ENCODE measurements at regions not wholly inside any gene's neighbourhood (a gene's known extent, or its start where the extent isn't known, plus 50 kb on each side); places are given as distances from the start of the nearest gene placed in this dataset.

- DNase-seq = no peak
Measured at GRCh38 chr10:131010965-131011575, 300.5 kb downstream of the TCERG1L start.

- DNase-seq = no peak
Measured at GRCh38 chr10:131011936-131012640, 299.4 kb downstream of the TCERG1L start.

- DNase-seq = no peak
Measured at GRCh38 chr10:131012641-131012985, 298.9 kb downstream of the TCERG1L start.

- no peak for DNase-seq
Measured at GRCh38 chr10:131013281-131013912, 298.1 kb downstream of the TCERG1L start.

GRCh38 chr10:131014271-131014670 lies 297.2 kb downstream of the TCERG1L start:
- no peak for DNase-seq

DNA sequence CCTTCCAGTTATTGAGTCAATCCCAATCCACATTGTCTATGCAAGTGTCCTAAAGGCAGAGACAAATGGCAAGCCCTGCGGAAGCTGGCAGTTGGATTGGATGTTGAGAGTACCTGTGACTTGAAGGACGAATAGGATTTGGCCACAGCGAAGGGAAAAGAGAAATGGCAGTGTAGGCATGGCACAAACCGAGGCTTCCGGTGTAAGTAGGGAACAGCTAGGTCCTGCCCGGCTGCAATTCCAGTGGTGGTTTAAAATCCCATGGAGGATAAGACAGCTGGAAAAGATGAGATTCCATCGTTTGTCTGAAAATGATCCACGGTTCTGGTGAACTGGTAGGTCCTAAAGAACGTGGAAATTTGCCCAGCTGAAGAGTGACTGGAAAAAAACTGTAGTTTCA lies 296.2 kb downstream of the TCERG1L start:
- DNase-seq = no peak

- DNase-seq = no peak
Measured at GRCh38 chr10:131016556-131016955, 295.0 kb downstream of the TCERG1L start.

DNA sequence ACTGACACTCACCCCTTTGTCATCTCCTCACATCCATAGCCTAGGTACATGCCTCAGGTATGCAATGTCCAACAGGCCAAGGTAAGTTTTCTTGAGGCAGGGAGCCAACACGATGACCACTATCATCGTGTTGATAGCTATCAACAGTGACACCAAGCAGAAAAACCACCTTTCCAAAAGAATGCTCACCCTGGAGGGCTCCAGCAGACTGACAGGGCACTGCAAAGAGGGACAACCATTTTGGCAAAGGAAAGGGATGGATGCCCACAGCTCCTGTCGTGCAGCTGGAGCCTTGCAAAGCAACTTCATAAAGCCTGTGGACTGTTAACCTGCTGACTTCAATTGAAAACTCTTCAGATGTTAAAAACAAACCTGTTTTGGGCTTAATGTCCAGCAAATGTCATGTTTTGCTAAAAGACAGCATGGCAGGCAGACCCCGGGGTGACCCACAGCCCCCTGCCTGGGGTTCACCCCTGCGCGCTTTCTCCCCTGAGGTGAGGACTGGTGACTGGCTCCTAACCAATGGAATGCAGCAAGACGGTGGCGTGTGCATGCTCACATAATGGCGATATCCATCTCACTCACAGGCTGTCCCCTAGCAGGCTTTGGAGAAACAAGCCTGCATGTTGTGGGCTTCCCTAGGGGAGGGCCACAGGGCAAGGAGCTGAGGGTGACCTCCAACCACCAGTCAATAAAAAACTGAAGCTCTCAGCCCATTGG lies 293.8 kb downstream of the TCERG1L start:
- DNase-seq = no peak

DNA sequence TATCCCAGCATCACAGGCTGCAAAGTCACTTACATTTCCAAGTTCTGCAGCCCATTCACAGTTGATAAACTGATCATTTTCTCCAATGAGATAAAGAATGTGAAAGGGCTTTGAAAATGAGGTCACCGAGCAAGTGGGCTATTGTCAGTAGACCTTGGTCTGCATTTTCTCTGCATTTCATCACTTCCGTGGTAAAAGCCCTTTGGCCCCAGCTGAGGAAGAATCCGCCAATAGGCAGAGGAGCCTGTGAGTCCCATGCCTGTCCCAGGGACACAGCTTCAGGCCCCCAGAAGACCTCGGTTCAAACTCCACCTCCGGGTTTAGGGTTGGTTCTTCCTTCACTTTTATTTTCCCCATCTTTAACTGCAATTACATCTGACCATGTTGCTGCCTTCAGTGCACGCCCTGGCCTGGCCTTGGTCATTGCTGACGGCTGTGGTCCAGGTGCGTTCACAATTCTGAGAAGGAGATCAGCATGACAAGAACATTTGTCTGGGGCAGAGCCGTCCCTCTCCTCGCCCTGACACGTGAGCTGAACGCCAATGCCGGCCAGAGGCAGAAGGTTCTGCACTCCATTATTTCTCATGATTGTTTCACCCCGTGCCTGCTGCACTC lies 292.5 kb downstream of the TCERG1L start:
- no peak for DNase-seq

DNA sequence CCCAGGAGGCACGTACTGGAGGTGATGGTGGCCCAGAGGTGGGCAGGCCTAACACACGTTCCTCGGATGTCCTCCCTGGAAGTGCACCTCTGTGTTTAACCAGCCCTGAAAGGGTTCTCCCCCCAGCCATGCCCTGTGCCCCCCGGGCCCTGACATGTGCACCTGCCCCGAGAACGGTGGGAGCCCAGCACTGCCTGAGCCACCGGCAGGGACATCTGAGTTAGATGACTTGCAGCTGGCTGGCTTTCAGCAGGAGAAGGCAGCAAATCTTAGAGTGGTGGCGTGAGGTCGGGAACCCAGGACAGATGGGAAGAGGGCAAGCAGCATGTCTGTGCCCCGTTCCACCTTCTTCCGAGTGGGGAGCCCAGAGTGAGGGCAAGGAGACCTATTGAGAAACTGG lies 291.8 kb downstream of the TCERG1L start:
- no peak for DNase-seq

DNA sequence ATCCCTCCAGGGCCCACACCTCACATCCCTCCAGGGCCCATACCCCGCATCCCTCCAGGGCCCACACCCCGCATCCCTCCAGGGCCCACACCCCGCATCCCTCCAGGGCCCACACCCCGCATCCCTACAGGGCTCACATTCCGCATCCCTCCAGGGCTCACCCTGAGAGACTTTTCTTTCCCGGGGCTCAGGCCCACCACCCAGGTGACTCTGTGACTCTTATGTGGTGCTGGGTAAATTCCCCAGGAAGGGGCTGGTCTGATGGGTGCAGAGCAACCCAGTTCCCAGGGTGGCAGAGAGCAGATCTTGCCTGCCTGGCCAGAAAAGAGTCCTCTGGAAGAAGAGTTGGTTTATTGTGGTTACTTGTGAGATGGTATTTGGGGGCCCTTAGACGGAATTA lies 290.7 kb downstream of the TCERG1L start:
- DNase-seq = no peak

DNA sequence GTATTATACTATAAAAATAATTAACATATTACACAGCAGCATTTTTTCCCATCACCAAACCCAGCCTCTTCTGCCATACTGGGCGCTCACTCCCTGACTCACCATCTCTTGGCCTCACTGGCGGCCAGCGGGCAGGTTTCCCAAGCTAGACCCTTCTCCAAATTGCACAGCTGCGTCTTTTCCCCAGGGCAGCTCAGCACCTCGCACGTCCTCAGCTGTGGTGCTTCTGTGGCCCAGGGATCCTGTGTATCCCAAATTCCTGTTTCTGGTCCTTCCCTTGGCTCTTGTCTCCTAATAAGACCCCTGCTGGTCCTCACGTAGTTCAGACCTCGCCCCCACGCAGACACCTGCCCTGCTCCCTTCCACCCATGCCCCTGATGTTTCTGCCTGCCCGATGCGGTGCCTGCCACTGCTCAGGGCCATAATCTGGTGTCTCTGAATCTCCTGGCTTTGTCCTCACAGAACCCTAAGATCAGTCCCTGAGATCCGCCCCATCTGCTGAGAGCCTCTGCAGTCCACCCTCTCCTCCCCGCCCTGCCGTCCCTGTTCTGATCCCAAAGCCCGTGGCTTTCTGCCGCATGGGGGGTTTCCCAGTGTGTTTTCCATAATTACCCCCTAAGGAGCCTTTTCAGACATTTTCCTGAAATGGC lies 290.1 kb downstream of the TCERG1L start:
- DNase-seq = no peak

DNA sequence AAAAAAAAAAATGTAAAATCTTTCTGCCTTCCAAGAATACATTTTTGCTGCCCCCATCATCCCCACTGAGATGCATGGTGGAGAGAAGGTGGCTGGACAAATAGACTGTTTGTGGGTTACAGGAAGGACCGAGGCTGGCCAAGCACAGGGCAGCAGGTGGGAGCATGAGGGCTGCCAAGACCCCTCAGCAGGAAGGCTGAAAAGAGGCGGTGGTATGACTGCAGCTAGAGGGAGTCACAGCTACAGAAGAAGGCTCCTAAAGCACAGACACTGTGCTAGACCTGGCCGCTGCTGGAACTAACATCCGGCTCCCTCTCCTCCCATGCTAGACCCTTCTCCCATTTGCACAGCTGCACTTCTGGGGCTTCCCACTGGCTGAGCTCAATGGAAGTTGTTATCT lies 289.6 kb downstream of the TCERG1L start:
- no peak for DNase-seq

DNA sequence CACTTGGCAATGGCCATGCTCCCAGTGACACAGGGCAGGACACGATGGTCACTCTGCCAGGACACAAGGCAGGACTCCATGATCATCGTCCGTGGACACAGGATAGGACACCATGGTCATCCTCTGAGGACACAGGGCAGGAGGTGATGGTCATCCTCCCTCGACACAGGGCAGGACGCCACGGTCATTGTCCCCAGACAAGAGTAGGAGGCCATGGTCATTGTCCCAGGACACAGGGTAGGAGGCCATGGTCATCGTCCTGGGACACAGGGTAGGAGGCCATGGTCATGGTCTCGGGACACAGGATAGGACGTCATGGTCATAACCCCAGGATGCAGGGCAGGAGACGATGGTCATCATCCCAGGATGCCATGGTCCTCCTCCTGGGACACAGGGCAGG lies 289.2 kb downstream of the TCERG1L start:
- no peak for DNase-seq

DNA sequence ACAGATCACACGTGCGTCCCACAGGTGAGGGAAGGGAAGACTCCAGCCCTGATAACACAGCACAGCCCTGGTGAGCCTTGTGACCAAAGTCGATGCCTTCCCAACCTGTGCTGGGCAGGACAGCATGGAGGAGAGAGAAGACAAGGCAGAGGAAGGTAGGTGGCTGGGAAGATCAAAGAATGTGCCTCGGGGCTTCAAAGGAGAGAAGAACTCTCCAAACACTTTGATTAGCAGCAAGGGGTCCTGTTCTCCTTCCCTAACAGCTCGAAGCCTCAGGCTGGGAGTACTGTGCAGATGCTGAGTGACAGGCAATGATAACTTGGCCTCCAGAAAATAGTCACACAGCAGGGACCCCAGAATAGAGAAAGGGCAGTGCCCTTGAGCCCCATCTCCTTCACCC lies 288.5 kb downstream of the TCERG1L start:
- DNase-seq = no peak

DNA sequence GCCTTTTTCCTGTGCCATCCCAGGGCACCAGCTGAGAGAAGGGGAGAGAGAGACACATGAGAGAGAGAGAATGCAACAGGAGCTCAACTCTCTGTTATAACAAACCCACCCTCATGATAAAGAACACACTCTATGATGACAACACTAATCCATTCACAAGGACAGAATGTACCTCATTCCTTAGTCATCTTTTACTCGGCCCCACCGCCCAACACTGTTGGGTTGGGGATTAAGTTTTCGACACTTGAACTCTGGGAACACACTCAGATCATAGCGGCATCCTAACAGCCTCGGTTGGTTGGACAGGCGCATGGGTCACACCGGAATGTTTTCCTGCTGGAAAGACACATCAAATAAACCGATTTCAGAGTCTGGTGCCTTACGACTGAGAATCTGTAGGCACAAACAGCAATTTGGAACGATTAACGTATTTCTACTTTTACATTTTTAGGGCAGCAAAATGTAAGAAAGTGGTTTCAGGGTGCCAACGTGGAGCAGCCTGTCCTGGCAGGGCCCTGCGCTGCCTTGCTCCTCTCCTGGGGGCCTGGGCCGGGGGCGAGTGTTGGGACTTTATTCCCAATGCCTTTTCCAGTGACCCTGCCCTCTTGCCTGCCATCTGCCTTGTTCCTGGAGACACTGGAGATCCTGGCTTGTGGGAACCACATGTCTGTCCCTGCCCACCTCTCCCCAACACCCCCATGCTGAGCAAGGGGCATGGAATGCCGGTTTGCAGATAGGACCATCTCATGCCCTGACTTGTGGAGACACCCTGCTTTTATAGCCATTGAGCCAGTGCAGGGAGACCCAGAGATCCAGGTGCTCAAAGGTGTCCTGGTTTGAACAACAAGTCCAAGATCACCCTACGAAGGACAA lies 287.0 kb downstream of the TCERG1L start:
- DNase-seq = no peak

- DNase-seq = no peak
Measured at GRCh38 chr10:131025333-131025732, 286.2 kb downstream of the TCERG1L start.

- no peak for DNase-seq
Measured at GRCh38 chr10:131027256-131027655, 284.3 kb downstream of the TCERG1L start.

DNA sequence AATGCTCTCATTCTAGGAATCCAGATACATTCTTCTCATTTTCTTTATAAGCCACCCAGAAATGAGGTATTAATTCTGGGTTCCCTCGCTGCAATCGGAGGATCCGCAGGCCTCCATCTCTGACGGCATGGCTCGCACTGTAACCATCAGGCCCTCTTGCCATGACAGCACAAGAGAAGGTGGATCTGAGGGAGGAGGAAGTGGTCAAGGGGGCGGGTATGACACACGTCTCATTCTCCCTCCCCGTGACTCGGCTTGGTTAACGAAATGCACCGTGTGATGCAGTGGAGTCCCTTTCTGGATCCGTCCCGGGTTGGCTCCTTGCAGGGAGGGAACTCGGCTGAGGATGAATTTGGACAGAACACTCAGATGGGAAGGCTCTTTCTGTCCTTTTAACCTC lies 280.2 kb downstream of the TCERG1L start:
- no peak for DNase-seq

- DNase-seq = no peak
Measured at GRCh38 chr10:131032329-131033165, 279.0 kb downstream of the TCERG1L start.

All from NCI-H1417 (cell line).